Hepatocyte (in vitro differentiated cells): ENCODE measurements at regions not wholly inside any gene's neighbourhood (a gene's known extent, or its start where the extent isn't known, plus 50 kb on each side); places are given as distances from the start of the nearest gene placed in this dataset.

Experiments
- CTCF ChIP-seq: fragments of 200-600 bp; sonication (generic); IDR thresholded peaks from 2 replicates; pipeline ENCODE4 v1.5.1; 2016; ENCODE audit warnings: antibody characterized with exemption, mild to moderate bottlenecking; ENCODE audit not compliant: poor library complexity
- EZH2 ChIP-seq: fragments of 200-600 bp; sonication (generic); IDR thresholded peaks from 2 replicates; pipeline ENCODE4 v1.6.1; 2016; ENCODE audit warnings: antibody characterized with exemption, mild to moderate bottlenecking, borderline replicate concordance
- EZH2phosphoT487 ChIP-seq: fragments of 200-600 bp; sonication (generic); IDR thresholded peaks from one replicate; pipeline ENCODE4 v1.6.1; 2018; ENCODE audit warnings: antibody characterized with exemption, mild to moderate bottlenecking, low read depth, moderate library complexity; ENCODE audit not compliant: unreplicated experiment, severe bottlenecking

- TF ChIP-seq CTCF, result no peak
- TF ChIP-seq EZH2phosphoT487, result no peak
- TF ChIP-seq EZH2, result no peak
Observed at GRCh38 chr9:26165426-26165825, 487.2 kb upstream of the TUSC1 start.
